ENCODE measurements at regions not wholly inside any gene's neighbourhood (a gene's known extent, or its start where the extent isn't known, plus 50 kb on each side); places are given as distances from the start of the nearest gene placed in this dataset.
"Not testable (repeated sequence)": the region's sequence is repeated elsewhere in the genome, so short reads cannot be mapped to it uniquely, and the experiment has no call there.

GRCh38 chr13:21296991-21297390, 120.5 kb downstream of the MRPL57 start:
- peak overlapping the region in 2 of 4 donors; percentile 78 to 80 for H3K4me3 ChIP-seq
- H3K27me3 ChIP-seq; DNase-seq (ENCODE audit: low spot score in 2 of 2); H3K9me3 ChIP-seq; H3K36me3 ChIP-seq: not testable (repeated sequence)
- peaks cover 0 to 30% (median 13%) of the 10 kb centered on the region in 4 donors for H3K4me1 ChIP-seq
- peak overlapping the region; percentile 68 to 87 (median 77) for H3K27ac ChIP-seq
- TF ChIP-seq CTCF (IDR thresholded peaks at IDR 0.05) = peak; percentile 34 to 58 (median 40)
- WGBS, 2 donors = 3 to 11% methylated on average over 5 of the region's 5 CpGs

GRCh38 chr13:21297447-21297846, 121.0 kb downstream of the MRPL57 start:
- H3K4me3 ChIP-seq = peak overlapping the region; percentile 69 to 90 (median 79)
- no peak for DNase-seq (ENCODE audit: low spot score in 2 of 2)
- H3K27me3 ChIP-seq = no peaks in the 10 kb centered on the region
- 53 to 56% methylated on average over 2 of the region's 2 CpGs for WGBS, 2 donors
- no peaks in the 10 kb centered on the region for H3K36me3 ChIP-seq
- H3K4me1 ChIP-seq = peaks cover 0 to 30% (median 13%) of the 10 kb centered on the region in 4 donors
- H3K27ac ChIP-seq = peak overlapping the region; percentile 68 to 87 (median 77)
- no peaks in the 10 kb centered on the region for H3K9me3 ChIP-seq
- TF ChIP-seq EP300 (IDR thresholded peaks at IDR 0.05) (no peak), CTCF (IDR thresholded peaks at IDR 0.05) (no peak), POLR2A (IDR thresholded peaks at IDR 0.05) (no peak)

- Histone ChIP-seq H3K9me3 (no peaks in the 10 kb centered on the region), H3K4me1 (peaks cover 0 to 30% (median 13%) of the 10 kb centered on the region in 4 donors), H3K36me3 (peaks cover 0 to 6% (median 0%) of the 10 kb centered on the region in 3 donors), H3K27ac (peak overlapping the region; percentile 68 to 87 (median 77)), H3K27me3 (no peaks in the 10 kb centered on the region), H3K4me3 (peak overlapping the region; percentile 69 to 90 (median 79))
- TF ChIP-seq POLR2A (IDR thresholded peaks at IDR 0.05) (peak; percentile 21 to 41), CTCF (IDR thresholded peaks at IDR 0.05) (peak; percentile 83 to 97 (median 92)), EP300 (IDR thresholded peaks at IDR 0.05) (peak; percentile 77 to 88)
- DNase-seq (ENCODE audit: low spot score in 2 of 2) = peak; percentile 49 to 70
- WGBS, 2 donors = 0 to 1% methylated on average over 37 to 61 of the region's 74 CpGs
These were observed 121.7 kb downstream of the MRPL57 start for GRCh38 chr13:21297914-21298831.

- DNase-seq (ENCODE audit: low spot score in 2 of 2) = no peak
- H3K4me3 ChIP-seq = no peak overlapping the region
- TF ChIP-seq CTCF (IDR thresholded peaks at IDR 0.05) (no peak), POLR2A (IDR thresholded peaks at IDR 0.05) (no peak), EP300 (IDR thresholded peaks at IDR 0.05) (no peak)
- H3K9me3 ChIP-seq = no peaks in the 10 kb centered on the region
- WGBS, 2 donors = 93% methylated on average over 6 of the region's 6 CpGs
- H3K27me3 ChIP-seq = no peaks in the 10 kb centered on the region
- H3K27ac ChIP-seq = no peak overlapping the region
- H3K4me1 ChIP-seq = peaks cover 0 to 9% (median 4%) of the 10 kb centered on the region in 4 donors
- H3K36me3 ChIP-seq = peaks cover 0 to 11% (median 0%) of the 10 kb centered on the region in 3 donors
These were observed 127.8 kb downstream of the MRPL57 start for GRCh38 chr13:21304256-21304655.

GRCh38 chr13:21306300-21307073, 130.0 kb downstream of the MRPL57 start:
- 62 to 73% methylated on average over 12 of the region's 12 CpGs for WGBS, 2 donors
- H3K9me3 ChIP-seq; H3K4me1 ChIP-seq; H3K27me3 ChIP-seq; DNase-seq (ENCODE audit: low spot score in 2 of 2); H3K27ac ChIP-seq; H3K4me3 ChIP-seq: not testable (repeated sequence)
- H3K36me3 ChIP-seq = peaks cover 0 to 18% (median 0%) of the 10 kb centered on the region in 3 donors

GRCh38 chr13:21307158-21307557, 130.7 kb downstream of the MRPL57 start:
- H3K27ac ChIP-seq; DNase-seq (ENCODE audit: low spot score in 2 of 2); H3K9me3 ChIP-seq; H3K4me3 ChIP-seq; H3K27me3 ChIP-seq; H3K4me1 ChIP-seq: not testable (repeated sequence)
- 94% methylated on average over 9 of the region's 12 CpGs; no CpG with 5 or more reads in 1 of the 2 donors for WGBS, 2 donors
- H3K36me3 ChIP-seq = peaks cover 0 to 25% (median 0%) of the 10 kb centered on the region in 3 donors
